DMS153 (cell line): ENCODE measurements at regions not wholly inside any gene's neighbourhood (a gene's known extent, or its start where the extent isn't known, plus 50 kb on each side); places are given as distances from the start of the nearest gene placed in this dataset.

Experiments used
- DNase-seq: peaks from one replicate; lab custom pipeline; 2025; lab: John Stamatoyannopoulos, UW

- no peak for DNase-seq
Measured at GRCh38 chr13:40075281-40075680, 419.8 kb downstream of the COG6 start.

GRCh38 chr13:40076765-40077362 is 421.4 kb downstream of the COG6 start:
- DNase-seq = no peak

GRCh38 chr13:40077396-40078027 is 422.1 kb downstream of the COG6 start:
- DNase-seq = no peak

DNA sequence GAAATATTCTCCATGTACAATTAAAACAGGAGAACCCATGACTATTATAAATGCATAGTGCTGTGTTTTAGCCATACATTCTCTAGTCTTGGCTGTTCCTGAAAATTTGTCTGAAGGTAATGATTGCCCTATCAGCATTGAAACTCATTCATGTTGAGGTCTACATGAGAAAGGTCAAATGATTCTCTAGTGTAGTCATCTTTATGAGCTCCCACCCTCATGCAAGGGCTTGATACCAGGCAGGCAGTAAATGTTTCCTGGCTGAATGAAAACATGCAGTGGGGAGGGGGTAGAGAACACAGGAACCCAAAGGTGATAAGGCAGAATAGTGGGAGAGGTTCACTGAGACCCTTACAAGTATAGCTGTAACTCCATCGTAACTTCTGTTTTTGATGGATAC is 424.3 kb downstream of the COG6 start:
- DNase-seq = no peak

DNA sequence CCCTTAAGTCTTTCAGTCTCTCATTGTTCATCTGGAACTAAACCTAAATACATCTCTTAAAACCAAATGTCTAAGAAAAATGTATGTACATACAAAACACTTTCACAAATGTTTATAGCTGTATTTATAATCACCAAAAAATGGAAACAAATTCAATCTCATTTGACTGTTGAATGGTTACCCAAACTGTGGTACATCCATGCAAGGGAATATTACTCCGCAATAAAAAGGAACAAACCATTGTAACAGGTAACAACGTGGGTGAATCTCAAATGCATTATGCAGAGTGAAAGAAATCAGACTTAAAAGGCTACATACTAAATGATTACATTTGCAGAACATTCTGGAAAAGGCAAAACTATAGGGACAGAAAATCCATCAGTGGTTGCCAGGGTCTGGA is 425.2 kb downstream of the COG6 start:
- no peak for DNase-seq

- no peak for DNase-seq
Measured at GRCh38 chr13:40082639-40083038, 427.2 kb downstream of the COG6 start.

DNA sequence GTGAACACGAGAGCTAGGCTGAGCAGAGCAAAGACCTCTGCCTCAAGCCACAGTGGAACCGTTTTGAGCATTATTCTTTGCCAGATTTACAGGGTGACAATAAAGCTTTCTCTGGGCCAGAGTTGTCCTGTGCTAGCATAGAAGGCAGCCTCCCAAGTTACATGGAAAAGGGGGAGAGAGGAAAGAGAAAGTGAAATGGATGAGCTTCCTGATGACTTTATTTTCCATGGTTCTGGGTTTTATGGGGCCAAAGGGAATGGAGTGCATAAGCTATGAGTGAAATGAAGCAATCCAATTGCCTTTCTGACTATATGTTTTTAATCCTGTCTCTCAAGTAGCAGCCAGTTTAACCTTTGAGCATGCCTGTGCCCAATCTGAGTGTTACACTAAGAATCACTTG is 428.4 kb downstream of the COG6 start:
- no peak for DNase-seq

GRCh38 chr13:40084934-40085333 is 429.5 kb downstream of the COG6 start:
- no peak for DNase-seq

GRCh38 chr13:40087091-40088002 is 431.9 kb downstream of the COG6 start:
- no peak for DNase-seq

- DNase-seq = no peak
Measured at GRCh38 chr13:40094056-40094455, 438.6 kb downstream of the COG6 start.

GRCh38 chr13:40095695-40096356 is 440.4 kb downstream of the COG6 start:
- DNase-seq = no peak

GRCh38 chr13:40096357-40096901 is 441.0 kb downstream of the COG6 start:
- peak; percentile 47 for DNase-seq

DNA sequence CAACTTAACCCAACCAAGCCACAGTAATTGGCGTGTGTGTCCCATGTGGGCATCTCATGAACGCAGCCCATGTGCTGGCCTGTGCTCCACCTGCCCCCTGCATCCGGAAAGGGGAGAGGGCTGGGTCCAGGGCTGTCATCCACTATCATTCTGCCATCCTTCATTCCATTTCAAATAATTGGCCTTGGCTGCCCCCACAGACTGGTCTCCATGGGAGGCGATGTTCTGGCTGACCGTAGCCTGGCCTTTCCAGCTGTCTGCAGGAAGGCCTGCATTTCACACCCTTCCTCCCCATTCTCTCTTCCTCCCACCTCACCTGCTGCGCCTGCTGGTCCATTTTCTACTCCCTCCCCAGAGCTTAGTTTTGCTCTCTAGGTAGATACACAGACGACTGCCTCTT is 442.8 kb downstream of the COG6 start:
- no peak for DNase-seq

DNA sequence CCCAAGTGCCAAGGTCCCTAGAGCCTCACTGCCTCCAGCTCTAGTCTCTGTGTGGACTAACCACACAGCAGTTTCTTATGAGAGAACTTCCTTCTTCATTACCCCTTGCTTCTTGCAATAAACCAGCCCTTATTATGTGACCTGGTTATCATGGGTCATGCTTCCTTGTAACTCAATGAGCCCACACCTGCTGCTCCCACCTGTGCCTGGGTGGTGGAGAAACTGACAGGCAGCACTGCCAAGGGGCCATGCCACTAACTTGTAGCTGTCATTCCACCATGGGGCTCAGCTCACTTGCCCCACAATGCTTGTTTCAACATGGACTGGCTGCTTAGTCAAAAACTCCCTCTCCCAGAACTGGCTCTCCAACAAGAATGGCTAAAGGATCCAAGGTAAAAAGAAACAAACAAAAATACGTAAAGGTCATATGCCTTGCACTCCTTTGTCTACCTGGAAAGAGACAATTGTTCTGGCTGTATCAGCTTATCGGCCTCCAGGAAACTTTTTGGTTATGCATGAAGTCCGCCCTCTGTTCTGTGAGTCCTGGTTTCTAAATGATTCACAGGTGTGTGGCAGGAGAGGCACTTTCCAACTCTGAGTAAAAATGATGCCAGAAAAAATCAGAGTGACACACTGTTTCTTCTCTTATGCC is 446.4 kb downstream of the COG6 start:
- DNase-seq = no peak

DNA sequence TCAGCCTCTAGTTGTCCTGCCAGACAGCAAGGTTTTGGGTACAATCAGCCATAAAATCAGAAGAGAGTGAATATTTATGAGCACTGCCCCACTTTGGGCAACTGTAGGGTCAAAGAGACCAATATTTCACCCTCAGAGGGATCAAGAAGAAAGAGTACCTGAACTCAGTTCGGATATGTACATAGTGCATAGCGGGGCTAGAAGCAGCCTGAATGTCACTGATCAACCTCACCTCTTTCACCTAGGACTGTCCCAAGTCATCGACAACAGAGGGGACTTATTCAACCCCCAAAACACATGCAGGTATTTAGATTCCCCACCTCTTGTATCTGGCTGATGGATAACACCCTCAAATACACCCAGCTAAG is 446.9 kb downstream of the COG6 start:
- no peak for DNase-seq

DNA sequence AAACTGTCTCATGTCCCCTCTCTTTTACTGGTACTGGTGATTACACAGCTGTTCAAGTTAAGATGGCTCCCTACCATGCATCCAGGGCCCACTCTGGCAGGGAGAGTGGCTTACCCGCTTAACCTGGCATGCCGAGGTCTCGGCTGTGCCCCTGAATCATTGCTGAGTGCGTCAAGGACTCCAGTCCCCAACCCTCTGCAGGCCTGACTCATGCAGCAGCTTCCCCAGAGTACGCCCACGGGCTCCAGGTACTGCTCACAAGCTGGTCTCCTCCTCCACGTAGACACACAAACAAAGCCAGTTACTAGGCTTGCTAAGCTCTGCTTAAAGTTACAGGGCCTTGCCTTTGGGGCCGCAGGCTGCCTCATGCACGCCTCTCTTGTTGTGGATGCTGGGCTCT is 447.4 kb downstream of the COG6 start:
- DNase-seq = no peak

GRCh38 chr13:40103864-40104263 is 448.4 kb downstream of the COG6 start:
- DNase-seq = no peak

DNA sequence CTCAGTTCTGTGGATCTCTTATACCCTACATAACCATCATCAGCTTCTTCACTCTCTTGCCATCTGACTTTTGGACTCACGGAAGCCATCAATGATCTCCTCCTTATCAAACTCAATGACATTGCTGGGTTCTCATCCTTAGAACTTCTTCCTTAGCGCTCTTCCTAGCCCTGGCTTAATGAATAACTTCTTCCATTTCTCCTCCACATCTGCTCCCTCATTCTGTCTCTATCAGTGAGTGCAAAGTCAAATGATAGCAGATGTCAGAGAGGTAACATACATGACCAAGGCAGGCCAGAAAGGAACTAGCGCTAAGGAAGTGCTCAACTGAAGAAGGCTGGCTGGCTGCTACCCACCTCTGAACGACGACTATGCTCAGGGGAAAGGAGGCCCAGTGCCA is 449.8 kb downstream of the COG6 start:
- DNase-seq = no peak

DNA sequence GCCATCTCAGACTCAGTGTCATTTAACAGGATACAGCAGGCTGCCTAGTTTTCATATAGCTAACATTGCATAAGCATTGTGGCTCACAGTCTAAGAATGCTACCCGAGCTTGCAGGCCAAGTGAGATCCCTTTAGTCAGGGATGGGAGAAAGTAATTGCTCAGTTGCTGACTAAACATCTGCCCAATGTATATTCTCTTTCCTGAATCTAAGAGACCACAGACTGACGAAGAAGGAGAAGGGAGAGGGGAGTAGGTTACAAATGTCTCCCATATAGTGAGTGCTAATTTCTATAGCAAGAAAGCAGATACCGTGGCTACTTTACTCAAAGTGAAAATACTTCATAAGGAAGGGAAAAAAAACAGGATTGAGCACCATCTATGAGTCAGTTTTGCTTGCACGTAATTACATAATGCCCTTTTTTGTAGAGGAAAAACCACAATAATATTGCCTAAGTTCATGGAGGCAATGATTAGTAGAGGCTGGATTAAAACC is 453.9 kb downstream of the COG6 start:
- DNase-seq = no peak

GRCh38 chr13:40113643-40114304 is 458.3 kb downstream of the COG6 start:
- no peak for DNase-seq

DNA sequence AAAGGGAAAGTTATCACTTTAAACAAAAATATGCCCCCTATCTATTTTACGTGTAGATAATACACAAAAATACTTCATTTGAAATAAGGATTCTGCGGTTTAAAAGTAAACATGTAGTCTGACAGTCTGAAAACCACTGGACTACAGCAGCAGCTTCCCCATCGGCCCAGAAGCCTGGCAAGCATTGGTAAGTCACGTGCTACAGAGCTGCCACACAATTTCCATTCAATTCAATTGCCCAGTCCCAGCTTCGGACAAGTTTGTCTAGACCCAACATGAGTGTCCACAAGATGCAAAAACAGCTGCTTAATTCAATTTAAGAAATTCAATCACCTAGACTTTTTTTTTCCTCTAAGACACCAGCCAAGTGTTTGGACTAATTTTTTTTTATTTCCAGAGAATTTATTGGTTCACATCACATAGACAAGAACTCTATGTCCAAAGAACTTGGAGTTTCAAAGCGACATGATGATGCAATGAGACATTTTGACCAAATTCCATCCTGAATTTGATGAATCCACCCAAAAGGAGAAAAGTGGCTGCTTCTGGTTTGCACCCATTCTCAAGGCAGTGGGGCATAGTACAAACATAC is 458.9 kb downstream of the COG6 start:
- no peak for DNase-seq
